CD4-positive, alpha-beta T cell (primary cell): ENCODE measurements at regions not wholly inside any gene's neighbourhood (a gene's known extent, or its start where the extent isn't known, plus 50 kb on each side); places are given as distances from the start of the nearest gene placed in this dataset.

Source experiments
- ATAC-seq: fragments of 200-7000 bp; cut with Tn5 transposase; one replicate; pipeline ENCODE4 v1.10.0; 2022; ENCODE audit warnings: mild to moderate bottlenecking; ENCODE audit not compliant: poor library complexity
- CTCF ChIA-PET: fragments of 350-600 bp; sonication (Branson Sonifier 250); formaldehyde crosslinking; loops from one replicate; lab custom pipeline; 2021; ENCODE audit warnings: antibody characterized with exemption, inconsistent platforms; lab: Charles Lee
- POLR2A ChIA-PET: fragments of 350-600 bp; sonication (Branson Sonifier 250); formaldehyde crosslinking; loops from one replicate; lab custom pipeline; 2021; ENCODE audit warnings: antibody characterized with exemption, inconsistent platforms; lab: Charles Lee
- DNase-seq, 14 experiments: peaks; one replicate each; pipeline ENCODE4 v3.0.0-alpha.2; 2013 to 2020; ENCODE audit warnings: mixed read lengths in 2 of 14
- H3K27ac ChIP-seq, 2 donors: one replicate each; pipeline versions ENCODE4 v1.5.1 to v1.7.0; 2013; ENCODE audit warnings: low read length in 2 of 2, low read depth in 1 of 2, mild to moderate bottlenecking in 1 of 2
- H3K27me3 ChIP-seq, 2 experiments: 1 replicate in 1 of 2; 2 replicates in 1 of 2; pipeline versions ENCODE4 v1.6.1 to v1.7.0; 2013; ENCODE audit warnings: low read length in 2 of 2, control low read depth in 1 of 2, mild to moderate bottlenecking in 1 of 2, moderate library complexity in 1 of 2; ENCODE audit not compliant: insufficient read depth in 2 of 2, control insufficient read depth in 1 of 2
- H3K36me3 ChIP-seq: one replicate; pipeline ENCODE4 v1.6.1; 2013; ENCODE audit warnings: low read length, control low read depth; ENCODE audit not compliant: insufficient read depth
- H3K4me1 ChIP-seq: one replicate; pipeline ENCODE4 v1.6.1; 2013; ENCODE audit warnings: low read length, control low read depth; ENCODE audit not compliant: insufficient read depth
- H3K4me3 ChIP-seq: one replicate; pipeline ENCODE4 v1.5.1; 2013; ENCODE audit warnings: mild to moderate bottlenecking, low read length, moderate library complexity
- H3K9me3 ChIP-seq, 2 experiments: 1 replicate in 1 of 2; 2 replicates in 1 of 2; pipeline versions ENCODE4 v1.6.1 to v1.7.0; 2013; ENCODE audit warnings: low read length in 2 of 2, mild to moderate bottlenecking in 2 of 2, control low read depth in 1 of 2, moderate library complexity in 1 of 2; ENCODE audit not compliant: control insufficient read depth in 1 of 2, insufficient read depth in 1 of 2
- H3K27ac Mint-ChIP-seq: one replicate; pipeline ENCODE4 v1.8.0; 2020; ENCODE audit warnings: mixed read lengths
- H3K27me3 Mint-ChIP-seq: one replicate; pipeline ENCODE4 v1.8.0; 2021; ENCODE audit warnings: mixed read lengths
- H3K36me3 Mint-ChIP-seq: one replicate; pipeline ENCODE4 v1.8.0; 2021; ENCODE audit warnings: low read depth, mixed read lengths
- H3K4me1 Mint-ChIP-seq: one replicate; pipeline ENCODE4 v1.8.0; 2021; ENCODE audit warnings: low read depth, mixed read lengths
- H3K4me3 Mint-ChIP-seq: one replicate; pipeline ENCODE4 v1.8.0; 2020; ENCODE audit warnings: mild to moderate bottlenecking, mixed read lengths
- H3K9me3 Mint-ChIP-seq: one replicate; pipeline ENCODE4 v1.8.0; 2020; ENCODE audit warnings: mixed read lengths
- intact Hi-C, 2 experiments: fragments of 100-400 bp; cut with DNase I in 1 of 2; cut with micrococcal nuclease in 1 of 2; formaldehyde crosslinking; loops; one replicate each; pipeline versions ENCODE4 v1.15.1 to v1.9.0; 2023 to 2025; cut with DNase I, micrococcal nuclease
- TF ChIP-seq, protein P1 (sequence below): fragments of 200-600 bp; IDR thresholded peaks from one replicate; pipeline ENCODE4 v1.8.0; 2022; ENCODE audit warnings: antibody characterized with exemption, mild to moderate bottlenecking

DNA sequence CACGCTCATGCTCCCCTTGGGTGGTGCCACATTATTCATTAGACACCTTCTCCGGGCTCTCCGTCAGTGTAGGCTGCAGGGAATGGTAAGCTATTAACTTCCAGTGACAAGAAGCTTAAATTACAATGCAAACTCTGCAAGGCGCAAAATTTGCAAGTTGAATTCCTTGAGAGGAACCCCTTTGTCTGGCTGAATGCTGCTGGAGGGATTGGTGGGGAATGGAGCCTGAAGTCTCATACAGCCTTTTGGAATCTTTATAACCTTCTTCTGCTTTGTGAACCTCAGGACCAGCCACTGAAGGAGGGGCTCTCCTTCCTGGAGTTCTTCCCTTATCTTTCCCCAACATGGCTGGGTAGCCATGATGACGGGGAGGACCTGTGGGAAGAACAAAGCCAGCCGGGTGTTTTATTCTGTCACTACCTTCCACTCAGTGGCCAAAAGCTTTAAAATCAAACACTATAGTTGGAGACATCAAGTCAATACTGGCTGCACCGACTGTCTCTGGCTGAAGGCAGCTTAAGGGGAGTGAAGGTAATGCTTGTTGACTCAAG, 220.9 kb upstream of the EPHA4 start:
- Mint-ChIP-seq H3K27me3 (no peaks in the 10 kb centered on the region), H3K4me3 (no peak overlapping the region), H3K9me3 (peaks cover 3% of the 10 kb centered on the region), H3K36me3 (no peaks in the 10 kb centered on the region), H3K27ac (no peak overlapping the region), H3K4me1 (no peaks in the 10 kb centered on the region)
- intact Hi-C loops, result no loop called here
- no peak for DNase-seq
- ATAC-seq, result no peak
- POLR2A ChIA-PET, result no interaction called here
- Histone ChIP-seq H3K27ac (no peak overlapping the region), H3K4me1 (no peaks in the 10 kb centered on the region), H3K36me3 (no peaks in the 10 kb centered on the region), H3K4me3 (no peak overlapping the region), H3K9me3 (no peaks in the 10 kb centered on the region), H3K27me3 (no peaks in the 10 kb centered on the region)
- CTCF ChIA-PET, result no interaction called here
- TF ChIP-seq, protein P1, sequence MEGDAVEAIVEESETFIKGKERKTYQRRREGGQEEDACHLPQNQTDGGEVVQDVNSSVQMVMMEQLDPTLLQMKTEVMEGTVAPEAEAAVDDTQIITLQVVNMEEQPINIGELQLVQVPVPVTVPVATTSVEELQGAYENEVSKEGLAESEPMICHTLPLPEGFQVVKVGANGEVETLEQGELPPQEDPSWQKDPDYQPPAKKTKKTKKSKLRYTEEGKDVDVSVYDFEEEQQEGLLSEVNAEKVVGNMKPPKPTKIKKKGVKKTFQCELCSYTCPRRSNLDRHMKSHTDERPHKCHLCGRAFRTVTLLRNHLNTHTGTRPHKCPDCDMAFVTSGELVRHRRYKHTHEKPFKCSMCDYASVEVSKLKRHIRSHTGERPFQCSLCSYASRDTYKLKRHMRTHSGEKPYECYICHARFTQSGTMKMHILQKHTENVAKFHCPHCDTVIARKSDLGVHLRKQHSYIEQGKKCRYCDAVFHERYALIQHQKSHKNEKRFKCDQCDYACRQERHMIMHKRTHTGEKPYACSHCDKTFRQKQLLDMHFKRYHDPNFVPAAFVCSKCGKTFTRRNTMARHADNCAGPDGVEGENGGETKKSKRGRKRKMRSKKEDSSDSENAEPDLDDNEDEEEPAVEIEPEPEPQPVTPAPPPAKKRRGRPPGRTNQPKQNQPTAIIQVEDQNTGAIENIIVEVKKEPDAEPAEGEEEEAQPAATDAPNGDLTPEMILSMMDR, result no peak

DNA sequence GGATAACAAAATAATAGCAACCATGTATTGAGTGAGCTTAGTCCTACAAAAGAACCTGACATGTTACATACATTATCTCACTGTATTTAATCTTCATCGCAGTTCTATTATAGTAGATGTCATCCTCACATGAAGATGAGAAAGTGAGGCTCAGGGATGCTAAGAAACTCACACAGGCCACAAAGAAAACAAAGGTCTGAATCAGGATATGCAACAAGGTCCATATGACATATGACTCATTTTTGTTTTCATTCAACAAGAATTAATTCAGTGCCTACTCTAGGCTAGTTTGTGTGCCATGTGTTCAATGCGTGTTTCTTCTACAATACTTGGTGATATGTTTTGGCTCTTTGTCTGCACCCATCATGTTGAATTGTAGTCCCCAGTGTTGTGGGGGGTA, 219.7 kb upstream of the EPHA4 start:
- TF ChIP-seq, protein P1, result no peak
- intact Hi-C loops, result no loop called here
- no peak overlapping the region for H3K4me3 ChIP-seq
- DNase-seq, result no peak
- no peaks in the 10 kb centered on the region for H3K36me3 ChIP-seq
- peaks cover 3% of the 10 kb centered on the region for H3K9me3 Mint-ChIP-seq
- H3K4me1 ChIP-seq, result no peaks in the 10 kb centered on the region
- CTCF ChIA-PET, result no interaction called here
- no peak overlapping the region for H3K27ac ChIP-seq
- no peaks in the 10 kb centered on the region for H3K4me1 Mint-ChIP-seq
- H3K9me3 ChIP-seq, result no peaks in the 10 kb centered on the region
- POLR2A ChIA-PET, result no interaction called here
- no peak overlapping the region for H3K4me3 Mint-ChIP-seq
- H3K27me3 ChIP-seq, result no peaks in the 10 kb centered on the region
- H3K27ac Mint-ChIP-seq, result no peak overlapping the region
- no peaks in the 10 kb centered on the region for H3K27me3 Mint-ChIP-seq
- ATAC-seq, result no peak
- no peaks in the 10 kb centered on the region for H3K36me3 Mint-ChIP-seq

DNA sequence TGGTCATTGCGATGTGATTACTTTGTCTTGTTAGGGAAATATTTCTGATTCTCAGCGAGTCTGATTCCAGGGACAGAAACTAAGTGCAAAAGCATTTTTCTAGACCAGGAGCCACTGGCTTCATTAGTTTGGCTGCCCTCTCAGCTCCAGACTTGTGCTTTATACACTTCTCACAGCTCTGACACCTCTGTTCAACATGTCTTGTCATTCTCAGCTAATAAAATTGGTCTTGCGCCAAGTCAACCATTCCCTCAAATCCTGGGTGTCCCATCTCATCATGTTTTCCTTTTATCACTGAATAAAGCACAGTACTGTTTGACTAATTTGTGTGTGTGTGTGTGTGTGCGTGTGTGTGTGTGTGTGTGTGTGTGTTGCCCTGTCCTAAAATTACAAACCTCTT, 215.5 kb upstream of the EPHA4 start:
- no peak overlapping the region for H3K27ac Mint-ChIP-seq
- intact Hi-C loops, result no loop called here
- H3K27ac ChIP-seq, result no peak overlapping the region
- POLR2A ChIA-PET, result no interaction called here
- no peaks in the 10 kb centered on the region for H3K36me3 Mint-ChIP-seq
- ATAC-seq (no peak), DNase-seq (no peak)
- TF ChIP-seq, protein P1, result no peak
- H3K4me1 Mint-ChIP-seq, result no peaks in the 10 kb centered on the region
- no peak overlapping the region for H3K4me3 Mint-ChIP-seq
- no peaks in the 10 kb centered on the region for H3K4me1 ChIP-seq
- CTCF ChIA-PET, result no interaction called here
- H3K9me3 ChIP-seq, result no peaks in the 10 kb centered on the region
- H3K4me3 ChIP-seq, result no peak overlapping the region
- no peaks in the 10 kb centered on the region for H3K27me3 Mint-ChIP-seq
- no peaks in the 10 kb centered on the region for H3K36me3 ChIP-seq
- H3K27me3 ChIP-seq, result no peaks in the 10 kb centered on the region
- H3K9me3 Mint-ChIP-seq, result peaks cover 3% of the 10 kb centered on the region
